H1 (cell line): ENCODE measurements at regions not wholly inside any gene's neighbourhood (a gene's known extent, or its start where the extent isn't known, plus 50 kb on each side); places are given as distances from the start of the nearest gene placed in this dataset.

Experiments used
- CHD2 ChIP-seq: IDR thresholded peaks from 2 replicates; pipeline ENCODE4 v1.6.1; 2012; ENCODE audit warnings: low read length, improper control_type of control experiment
- RXRA ChIP-seq: IDR thresholded peaks from 2 replicates; pipeline ENCODE4 v1.6.1; 2011; ENCODE audit warnings: low read depth, mild to moderate bottlenecking, low read length, moderate library complexity; ENCODE audit not compliant: insufficient read depth
- USF2 ChIP-seq: IDR thresholded peaks from 2 replicates; pipeline ENCODE4 v1.6.1; 2011; ENCODE audit warnings: low read length, improper control_type of control experiment

GRCh38 chr14:97107080-97107479, 309.9 kb downstream of the VRK1 start (continued):
- TF ChIP-seq USF2 (no peak), CHD2 (no peak), RXRA (no peak)
